Neural cell (in vitro differentiated cells): ENCODE measurements at regions not wholly inside any gene's neighbourhood (a gene's known extent, or its start where the extent isn't known, plus 50 kb on each side); places are given as distances from the start of the nearest gene placed in this dataset.

Source experiments
- EZH2 ChIP-seq: fragments of 200-600, 300-800 bp; shearing (Covaris generic), sonication (generic); IDR thresholded peaks from 2 replicates; pipeline ENCODE4 v1.6.1; 2014; ENCODE audit warnings: antibody characterized with exemption, low read length, borderline replicate concordance, mild to moderate bottlenecking; ENCODE audit not compliant: insufficient read depth, poor library complexity, severe bottlenecking
- MXI1 ChIP-seq: fragments of 450-650 bp; conservative IDR thresholded peaks from 2 replicates; pipeline ENCODE4 v1.6.1; 2014; ENCODE audit warnings: antibody characterized with exemption, mild to moderate bottlenecking; ENCODE audit not compliant: poor library complexity, severe bottlenecking
- POLR2AphosphoS5 ChIP-seq: IDR thresholded peaks from 2 replicates; pipeline ENCODE4 v1.6.1; 2012
- TF ChIP-seq, protein P1 (sequence below): fragments of 450-650 bp; IDR thresholded peaks from 2 replicates; pipeline ENCODE4 v1.5.1; 2014; ENCODE audit warnings: antibody characterized with exemption, mild to moderate bottlenecking, moderate library complexity; ENCODE audit not compliant: poor library complexity, severe bottlenecking

DNA sequence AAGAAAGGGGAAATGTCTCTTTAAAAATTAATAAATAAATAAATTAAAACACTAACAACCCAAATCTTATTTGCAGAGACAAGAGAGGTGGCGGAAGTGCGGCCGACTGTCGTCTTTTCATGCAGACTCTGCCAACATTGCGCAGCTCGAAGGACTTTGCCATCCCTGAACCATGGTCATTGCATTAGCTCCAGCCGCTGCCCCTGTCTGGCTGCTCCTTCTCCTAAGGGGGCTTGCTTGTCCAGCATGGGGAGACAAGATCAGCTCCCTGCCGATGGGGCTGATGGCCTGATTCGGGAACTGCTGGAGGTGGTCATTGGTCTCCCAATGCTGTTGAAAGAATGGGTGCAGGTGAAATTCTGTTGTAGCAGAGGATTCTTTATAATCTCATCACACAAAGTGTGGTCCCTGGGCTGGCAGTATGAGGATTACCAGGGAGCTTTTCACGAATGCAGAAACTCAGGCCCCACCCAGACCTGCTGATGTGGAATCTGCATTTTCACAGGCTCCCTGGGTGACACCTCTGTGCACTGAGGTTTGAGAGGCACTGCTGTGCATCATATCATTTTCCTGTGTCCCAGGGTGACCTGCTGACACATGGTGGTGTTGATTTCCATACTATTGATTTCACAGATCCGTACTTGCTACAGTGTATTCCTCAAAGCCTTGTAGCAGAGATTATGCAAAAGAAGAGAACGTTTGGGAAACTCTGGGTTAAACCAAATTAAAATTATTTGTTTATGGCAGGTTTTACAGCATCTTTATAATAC, 172.4 kb upstream of the ZMIZ1 start:
- no peak for TF ChIP-seq POLR2AphosphoS5
- TF ChIP-seq, protein P1, sequence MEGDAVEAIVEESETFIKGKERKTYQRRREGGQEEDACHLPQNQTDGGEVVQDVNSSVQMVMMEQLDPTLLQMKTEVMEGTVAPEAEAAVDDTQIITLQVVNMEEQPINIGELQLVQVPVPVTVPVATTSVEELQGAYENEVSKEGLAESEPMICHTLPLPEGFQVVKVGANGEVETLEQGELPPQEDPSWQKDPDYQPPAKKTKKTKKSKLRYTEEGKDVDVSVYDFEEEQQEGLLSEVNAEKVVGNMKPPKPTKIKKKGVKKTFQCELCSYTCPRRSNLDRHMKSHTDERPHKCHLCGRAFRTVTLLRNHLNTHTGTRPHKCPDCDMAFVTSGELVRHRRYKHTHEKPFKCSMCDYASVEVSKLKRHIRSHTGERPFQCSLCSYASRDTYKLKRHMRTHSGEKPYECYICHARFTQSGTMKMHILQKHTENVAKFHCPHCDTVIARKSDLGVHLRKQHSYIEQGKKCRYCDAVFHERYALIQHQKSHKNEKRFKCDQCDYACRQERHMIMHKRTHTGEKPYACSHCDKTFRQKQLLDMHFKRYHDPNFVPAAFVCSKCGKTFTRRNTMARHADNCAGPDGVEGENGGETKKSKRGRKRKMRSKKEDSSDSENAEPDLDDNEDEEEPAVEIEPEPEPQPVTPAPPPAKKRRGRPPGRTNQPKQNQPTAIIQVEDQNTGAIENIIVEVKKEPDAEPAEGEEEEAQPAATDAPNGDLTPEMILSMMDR: no peak
- no peak for TF ChIP-seq MXI1
- no peak for TF ChIP-seq EZH2
